NCI-H82 (cell line): ENCODE measurements at regions not wholly inside any gene's neighbourhood (a gene's known extent, or its start where the extent isn't known, plus 50 kb on each side); places are given as distances from the start of the nearest gene placed in this dataset.
"Not testable (repeated sequence)": the region's sequence is repeated elsewhere in the genome, so short reads cannot be mapped to it uniquely, and the experiment has no call there.

ENCODE experiments used
- DNase-seq: peaks from one replicate; lab custom pipeline; 2025; lab: John Stamatoyannopoulos, UW

GRCh38 chr7:115789901-115790300 is 240.7 kb downstream of the TFEC start:
- DNase-seq, result no peak

GRCh38 chr7:115789473-115789872 is 241.1 kb downstream of the TFEC start:
- not testable (repeated sequence) for DNase-seq

- peak; percentile 61 for DNase-seq
These were observed 247.7 kb downstream of the TFEC start for GRCh38 chr7:115782696-115783490.

- DNase-seq, result no peak
These were observed 251.0 kb downstream of the TFEC start for GRCh38 chr7:115779561-115779960.

- DNase-seq, result no peak
These were observed 254.6 kb downstream of the TFEC start for GRCh38 chr7:115775981-115776380.

- DNase-seq, result no peak
These were observed 267.2 kb downstream of the TFEC start for GRCh38 chr7:115763347-115763746.

GRCh38 chr7:115758025-115758424 is 272.5 kb downstream of the TFEC start:
- no peak for DNase-seq

- no peak for DNase-seq
These were observed 276.3 kb downstream of the TFEC start for GRCh38 chr7:115754226-115754625.

GRCh38 chr7:115749924-115750323 is 280.6 kb downstream of the TFEC start:
- no peak for DNase-seq

- peak; percentile 56 for DNase-seq
These were observed 282.3 kb downstream of the TFEC start for GRCh38 chr7:115748123-115748738.

- DNase-seq, result no peak
These were observed 283.4 kb downstream of the TFEC start for GRCh38 chr7:115747174-115747573.

- no peak for DNase-seq
These were observed 290.5 kb downstream of the TFEC start for GRCh38 chr7:115740043-115740442.

GRCh38 chr7:115734641-115735040 is 295.9 kb downstream of the TFEC start:
- DNase-seq, result no peak

GRCh38 chr7:115731796-115732471 is 298.6 kb downstream of the TFEC start:
- no peak for DNase-seq

- peak; percentile 93 for DNase-seq
These were observed 302.0 kb downstream of the TFEC start for GRCh38 chr7:115728518-115728917.

- DNase-seq, result peak; percentile 83
These were observed 306.0 kb downstream of the TFEC start for GRCh38 chr7:115724400-115725056.

GRCh38 chr7:115722302-115722977 is 308.1 kb downstream of the TFEC start:
- DNase-seq, result no peak

GRCh38 chr7:115721293-115722217 is 309.0 kb downstream of the TFEC start:
- DNase-seq, result peak; percentile 50

- DNase-seq, result no peak
These were observed 310.6 kb downstream of the TFEC start for GRCh38 chr7:115719963-115720362.

GRCh38 chr7:115709664-115710063 is 320.9 kb downstream of the TFEC start:
- DNase-seq, result no peak

GRCh38 chr7:115708013-115708341 is 322.6 kb downstream of the TFEC start:
- peak; percentile 69 for DNase-seq
